A673 (cell line): ENCODE measurements at regions not wholly inside any gene's neighbourhood (a gene's known extent, or its start where the extent isn't known, plus 50 kb on each side); places are given as distances from the start of the nearest gene placed in this dataset.

ENCODE experiments used
- CTCF ChIP-seq: fragments of 300-800, 200-600 bp; sonication (generic); conservative IDR thresholded peaks from 2 replicates; pipeline ENCODE4 v1.5.1; 2017; ENCODE audit warnings: low read depth, mild to moderate bottlenecking, antibody characterized with exemption, low read length, moderate library complexity, mixed read lengths
- EZH2 ChIP-seq: fragments of 200-600 bp; sonication (generic); IDR thresholded peaks from 2 replicates; pipeline ENCODE4 v1.6.1; 2017; ENCODE audit warnings: borderline replicate concordance, low read depth, mild to moderate bottlenecking, mixed read lengths, antibody characterized with exemption, low read length; ENCODE audit not compliant: poor library complexity, severe bottlenecking

- TF ChIP-seq EZH2 (no peak), CTCF (no peak)
These were observed 359.3 kb downstream of the LRRC70 start for GRCh38 chr5:62937661-62938558.
